ENCODE measurements at regions not wholly inside any gene's neighbourhood (a gene's known extent, or its start where the extent isn't known, plus 50 kb on each side); places are given as distances from the start of the nearest gene placed in this dataset.

DNA sequence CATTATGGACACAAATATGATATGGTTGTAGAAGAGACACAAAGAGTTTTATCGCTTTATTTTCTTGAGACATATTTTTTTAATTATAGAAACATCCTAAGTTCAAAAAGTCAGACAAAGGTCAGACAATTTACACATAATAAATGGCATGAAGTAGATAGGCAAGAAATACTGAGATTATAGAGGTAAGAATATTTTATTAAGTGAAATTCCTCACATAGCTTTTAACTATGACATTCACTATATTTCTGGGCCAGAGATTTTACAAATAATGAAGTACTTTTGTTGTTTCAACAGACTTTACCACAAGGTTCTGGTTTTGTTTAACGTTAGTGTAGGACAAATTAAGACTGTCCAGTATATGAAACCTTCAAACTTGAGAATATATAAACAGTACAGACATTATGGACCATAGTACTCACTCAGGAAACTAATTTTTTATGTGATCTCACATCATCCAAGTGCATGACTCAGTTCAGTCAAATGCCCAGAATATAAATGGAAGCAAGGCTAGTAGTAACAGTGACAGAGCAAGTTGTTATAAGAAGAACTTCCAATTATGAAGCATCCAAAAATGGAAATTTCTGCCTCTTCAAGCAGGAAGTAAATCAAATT is 394.8 kb downstream of the KCNJ2 start:
- Histone ChIP-seq H3K36me3 (no peaks in the 10 kb centered on the region), H3K27ac (replicated peaks in 1 of 4) (no peak overlapping the region), H3K4me3 (no peak overlapping the region), H3K4me1 (peaks cover 0 to 8% (median 0%) of the 10 kb centered on the region in 4 donors), H3K27me3 (no peaks in the 10 kb centered on the region), H3K9me3 (no peaks in the 10 kb centered on the region)
- intact Hi-C loops (cut with DNase I) = no loop called here
- no peak for DNase-seq (ENCODE audit: extremely low spot score)
- 80% methylated on average over 2 of the region's 2 CpGs for WGBS
- TF ChIP-seq POLR2AphosphoS5 (IDR thresholded peaks at IDR 0.05) = no peak
- TF ChIP-seq EP300 (IDR thresholded peaks at IDR 0.05) = no peak
- TF ChIP-seq, protein P1, sequence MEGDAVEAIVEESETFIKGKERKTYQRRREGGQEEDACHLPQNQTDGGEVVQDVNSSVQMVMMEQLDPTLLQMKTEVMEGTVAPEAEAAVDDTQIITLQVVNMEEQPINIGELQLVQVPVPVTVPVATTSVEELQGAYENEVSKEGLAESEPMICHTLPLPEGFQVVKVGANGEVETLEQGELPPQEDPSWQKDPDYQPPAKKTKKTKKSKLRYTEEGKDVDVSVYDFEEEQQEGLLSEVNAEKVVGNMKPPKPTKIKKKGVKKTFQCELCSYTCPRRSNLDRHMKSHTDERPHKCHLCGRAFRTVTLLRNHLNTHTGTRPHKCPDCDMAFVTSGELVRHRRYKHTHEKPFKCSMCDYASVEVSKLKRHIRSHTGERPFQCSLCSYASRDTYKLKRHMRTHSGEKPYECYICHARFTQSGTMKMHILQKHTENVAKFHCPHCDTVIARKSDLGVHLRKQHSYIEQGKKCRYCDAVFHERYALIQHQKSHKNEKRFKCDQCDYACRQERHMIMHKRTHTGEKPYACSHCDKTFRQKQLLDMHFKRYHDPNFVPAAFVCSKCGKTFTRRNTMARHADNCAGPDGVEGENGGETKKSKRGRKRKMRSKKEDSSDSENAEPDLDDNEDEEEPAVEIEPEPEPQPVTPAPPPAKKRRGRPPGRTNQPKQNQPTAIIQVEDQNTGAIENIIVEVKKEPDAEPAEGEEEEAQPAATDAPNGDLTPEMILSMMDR (IDR thresholded peaks at IDR 0.05) = no peak
- TF ChIP-seq POLR2A (IDR thresholded peaks at IDR 0.05; ENCODE audit: low read depth) = no peak

DNA sequence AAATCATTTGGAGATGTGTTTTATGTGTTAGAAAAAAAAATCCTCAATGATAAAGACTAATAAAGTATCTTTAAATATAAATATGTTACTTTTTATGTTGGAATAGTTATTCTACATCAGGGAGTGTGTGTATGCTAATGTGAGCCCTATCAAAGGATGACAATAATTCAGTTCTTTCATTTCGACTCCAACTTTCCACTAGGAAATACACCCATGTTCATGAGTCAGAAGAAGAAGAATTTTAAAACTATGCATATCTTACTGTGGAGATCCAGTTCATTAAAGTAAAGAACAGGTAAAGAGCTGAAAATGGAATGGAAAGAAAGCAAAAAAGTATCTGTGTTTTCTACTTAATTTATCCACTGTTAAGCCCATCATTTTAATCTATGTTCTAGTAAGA is 399.8 kb downstream of the KCNJ2 start:
- no peak overlapping the region for H3K27ac ChIP-seq (replicated peaks in 1 of 4)
- TF ChIP-seq, protein P1 (IDR thresholded peaks at IDR 0.05) = no peak
- no peak for TF ChIP-seq POLR2A (IDR thresholded peaks at IDR 0.05; ENCODE audit: low read depth)
- intact Hi-C loops (cut with DNase I) = no loop called here
- no peaks in the 10 kb centered on the region for H3K36me3 ChIP-seq
- 85% methylated on average over 1 of the region's 1 CpG for WGBS
- H3K4me3 ChIP-seq = no peak overlapping the region
- H3K27me3 ChIP-seq = no peaks in the 10 kb centered on the region
- no peaks in the 10 kb centered on the region for H3K9me3 ChIP-seq
- H3K4me1 ChIP-seq = peaks cover 0 to 1% (median 0%) of the 10 kb centered on the region in 4 donors
- DNase-seq (ENCODE audit: extremely low spot score) = no peak

DNA sequence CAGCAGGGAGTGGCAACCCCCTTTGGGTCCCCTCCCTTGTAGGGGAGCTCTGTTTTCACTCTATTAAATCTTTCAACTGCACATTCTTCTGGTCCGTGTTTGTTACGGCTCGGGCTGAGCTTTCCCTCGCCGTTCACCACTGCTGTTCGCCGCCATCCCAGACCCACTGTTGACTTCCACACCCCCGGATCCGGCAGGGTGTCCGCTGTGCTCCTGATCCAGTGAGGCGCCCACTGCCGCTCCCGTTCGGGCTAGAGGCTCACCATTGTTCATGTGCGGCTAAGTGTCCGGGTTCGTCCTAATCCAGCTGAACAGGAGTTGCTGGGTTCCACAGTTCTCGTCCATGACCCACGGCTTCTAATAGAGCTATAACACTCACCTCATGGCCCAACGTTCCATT is 408.1 kb downstream of the KCNJ2 start:
- WGBS = 96% methylated on average over 20 of the region's 20 CpGs
- Histone ChIP-seq H3K27me3 (no peaks in the 10 kb centered on the region), H3K9me3 (no peaks in the 10 kb centered on the region), H3K36me3 (no peaks in the 10 kb centered on the region), H3K4me1 (no peaks in the 10 kb centered on the region), H3K27ac (replicated peaks in 1 of 4) (no peak overlapping the region), H3K4me3 (no peak overlapping the region)
- intact Hi-C loops (cut with DNase I) = no loop called here
- TF ChIP-seq EP300 (IDR thresholded peaks at IDR 0.05) (no peak), POLR2A (IDR thresholded peaks at IDR 0.05; ENCODE audit: low read depth) (no peak), POLR2AphosphoS5 (IDR thresholded peaks at IDR 0.05) (no peak)
- TF ChIP-seq, protein P1 (IDR thresholded peaks at IDR 0.05) = no peak
- DNase-seq (ENCODE audit: extremely low spot score) = no peak

DNA sequence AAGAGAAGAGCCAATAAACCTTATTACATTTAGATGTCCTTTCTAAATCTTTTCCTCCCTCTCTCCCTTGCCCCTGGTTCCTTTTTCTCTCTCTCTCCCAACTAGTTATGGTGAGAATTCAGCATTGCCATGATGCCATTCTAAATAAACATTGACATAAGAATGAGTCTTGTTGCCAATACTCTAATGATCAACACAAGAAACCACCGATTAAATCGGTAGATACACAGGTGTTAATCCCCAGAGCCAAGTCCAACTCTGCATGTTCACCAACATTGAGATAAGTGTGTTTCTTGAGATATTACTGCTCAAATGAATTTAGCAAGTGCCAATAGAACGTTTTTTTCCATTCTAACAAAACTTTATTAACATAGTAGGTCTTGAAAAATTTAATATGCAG is 412.1 kb downstream of the KCNJ2 start:
- H3K9me3 ChIP-seq = peaks cover 0 to 9% (median 0%) of the 10 kb centered on the region in 4 donors
- no peak for DNase-seq (ENCODE audit: extremely low spot score)
- 81% methylated on average over 3 of the region's 3 CpGs for WGBS

More for the DNA sequence above, 412.1 kb downstream of the KCNJ2 start:
- H3K27me3 ChIP-seq = no peaks in the 10 kb centered on the region
- H3K27ac ChIP-seq (replicated peaks in 1 of 4) = no peak overlapping the region
- no peaks in the 10 kb centered on the region for H3K36me3 ChIP-seq
- intact Hi-C loops (cut with DNase I) = no loop called here
- no peak overlapping the region for H3K4me3 ChIP-seq
- H3K4me1 ChIP-seq = no peaks in the 10 kb centered on the region
- no peak for TF ChIP-seq EP300 (IDR thresholded peaks at IDR 0.05)
- no peak for TF ChIP-seq POLR2AphosphoS5 (IDR thresholded peaks at IDR 0.05)
- TF ChIP-seq, protein P1 (IDR thresholded peaks at IDR 0.05) = no peak
- no peak for TF ChIP-seq POLR2A (IDR thresholded peaks at IDR 0.05; ENCODE audit: low read depth)
